ENCODE measurements at regions not wholly inside any gene's neighbourhood (a gene's known extent, or its start where the extent isn't known, plus 50 kb on each side); places are given as distances from the start of the nearest gene placed in this dataset.
"Not testable (repeated sequence)": the region's sequence is repeated elsewhere in the genome, so short reads cannot be mapped to it uniquely, and the experiment has no call there.

GRCh38 chr1:96562094-96562493 is 159.5 kb upstream of the PTBP2 start:
- no peaks in the 10 kb centered on the region for H3K36me3 ChIP-seq (ENCODE audit: control insufficient read depth in 2 of 2, extremely low read depth in 1 of 2, insufficient read depth in 2 of 2, low read length in 2 of 2)
- H3K4me1 ChIP-seq (ENCODE audit: control insufficient read depth, extremely low read depth, insufficient read depth, low read length): peaks cover 13% of the 10 kb centered on the region
- no peaks in the 10 kb centered on the region for H3K27me3 ChIP-seq (ENCODE audit: control insufficient read depth, extremely low read depth, insufficient read depth, low read length)
- H3K4me3 ChIP-seq (ENCODE audit: control insufficient read depth in 2 of 3, extremely low read depth in 1 of 3, insufficient read depth in 2 of 3, low read depth in 1 of 3, low read length in 3 of 3): no peak overlapping the region
- H3K9ac ChIP-seq (ENCODE audit: control insufficient read depth, extremely low read depth, insufficient read depth, low read length): no peak overlapping the region
- dilution Hi-C loops (cut with MboI; ENCODE audit: extremely low pct_ligation_motif_present, low sequenced_read_pairs): no loop called here
- no peak for TF ChIP-seq EZH2 (IDR thresholded peaks at IDR 0.05; ENCODE audit: low read length)
- TF ChIP-seq CTCF (optimal IDR thresholded peaks at IDR 0.05 in 1 of 3, IDR thresholded peaks at IDR 0.05 in 1 of 3, conservative IDR thresholded peaks at IDR 0.05 in 1 of 3; ENCODE audit: extremely low read depth in 1 of 3, insufficient read depth in 2 of 3, low read length in 3 of 3): no peak
- no peaks in the 10 kb centered on the region for H3K79me2 ChIP-seq (ENCODE audit: control insufficient read depth, insufficient read depth, low read length)
- no peaks in the 10 kb centered on the region for H3K9me1 ChIP-seq (ENCODE audit: control insufficient read depth, extremely low read depth, insufficient read depth, low read length)
- H3K9me3 ChIP-seq (ENCODE audit: control insufficient read depth, low read depth, low read length): peaks cover 5% of the 10 kb centered on the region
- H2AFZ ChIP-seq (ENCODE audit: control insufficient read depth, low read length): no peak overlapping the region
- no peak for DNase-seq (ENCODE audit: low read depth, low spot score)
- H4K20me1 ChIP-seq (ENCODE audit: control insufficient read depth, extremely low read depth, insufficient read depth, low read length): no peaks in the 10 kb centered on the region
- no peak for FAIRE-seq
- H3K4me2 ChIP-seq (ENCODE audit: control insufficient read depth, extremely low read depth, insufficient read depth, low read depth, low read length): no peak overlapping the region
- no peak overlapping the region for H3K27ac ChIP-seq (ENCODE audit: control insufficient read depth, insufficient read depth, low read length)

GRCh38 chr1:96564401-96564800 is 157.2 kb upstream of the PTBP2 start:
- H3K9me3 ChIP-seq (ENCODE audit: control insufficient read depth, low read depth, low read length); dilution Hi-C loops (cut with MboI; ENCODE audit: extremely low pct_ligation_motif_present, low sequenced_read_pairs); H3K79me2 ChIP-seq (ENCODE audit: control insufficient read depth, insufficient read depth, low read length); H3K9ac ChIP-seq (ENCODE audit: control insufficient read depth, extremely low read depth, insufficient read depth, low read length); H3K4me2 ChIP-seq (ENCODE audit: control insufficient read depth, extremely low read depth, insufficient read depth, low read depth, low read length); H2AFZ ChIP-seq (ENCODE audit: control insufficient read depth, low read length); H4K20me1 ChIP-seq (ENCODE audit: control insufficient read depth, extremely low read depth, insufficient read depth, low read length); H3K4me3 ChIP-seq (ENCODE audit: control insufficient read depth in 2 of 3, extremely low read depth in 1 of 3, insufficient read depth in 2 of 3, low read depth in 1 of 3, low read length in 3 of 3); FAIRE-seq; H3K9me1 ChIP-seq (ENCODE audit: control insufficient read depth, extremely low read depth, insufficient read depth, low read length); H3K27me3 ChIP-seq (ENCODE audit: control insufficient read depth, extremely low read depth, insufficient read depth, low read length); H3K27ac ChIP-seq (ENCODE audit: control insufficient read depth, insufficient read depth, low read length); H3K36me3 ChIP-seq (ENCODE audit: control insufficient read depth in 2 of 2, extremely low read depth in 1 of 2, insufficient read depth in 2 of 2, low read length in 2 of 2); DNase-seq (ENCODE audit: low read depth, low spot score): not testable (repeated sequence)
- peaks cover 12% of the 10 kb centered on the region for H3K4me1 ChIP-seq (ENCODE audit: control insufficient read depth, extremely low read depth, insufficient read depth, low read length)

GRCh38 chr1:96565546-96565945 is 156.0 kb upstream of the PTBP2 start:
- no peak for TF ChIP-seq CTCF (optimal IDR thresholded peaks at IDR 0.05 in 1 of 3, IDR thresholded peaks at IDR 0.05 in 1 of 3, conservative IDR thresholded peaks at IDR 0.05 in 1 of 3; ENCODE audit: extremely low read depth in 1 of 3, insufficient read depth in 2 of 3, low read length in 3 of 3)
- no peak for TF ChIP-seq EZH2 (IDR thresholded peaks at IDR 0.05; ENCODE audit: low read length)
- no peaks in the 10 kb centered on the region for H3K36me3 ChIP-seq (ENCODE audit: control insufficient read depth in 2 of 2, extremely low read depth in 1 of 2, insufficient read depth in 2 of 2, low read length in 2 of 2)
- peaks cover 4% of the 10 kb centered on the region for H3K4me1 ChIP-seq (ENCODE audit: control insufficient read depth, extremely low read depth, insufficient read depth, low read length)
- H3K4me3 ChIP-seq (ENCODE audit: control insufficient read depth in 2 of 3, extremely low read depth in 1 of 3, insufficient read depth in 2 of 3, low read depth in 1 of 3, low read length in 3 of 3): no peak overlapping the region
- H3K27ac ChIP-seq (ENCODE audit: control insufficient read depth, insufficient read depth, low read length): no peak overlapping the region
- no peak overlapping the region for H3K9ac ChIP-seq (ENCODE audit: control insufficient read depth, extremely low read depth, insufficient read depth, low read length)
- H3K79me2 ChIP-seq (ENCODE audit: control insufficient read depth, insufficient read depth, low read length): no peaks in the 10 kb centered on the region
- H3K4me2 ChIP-seq (ENCODE audit: control insufficient read depth, extremely low read depth, insufficient read depth, low read depth, low read length): no peak overlapping the region
- H2AFZ ChIP-seq (ENCODE audit: control insufficient read depth, low read length): no peak overlapping the region
- FAIRE-seq: no peak
- no peaks in the 10 kb centered on the region for H3K9me1 ChIP-seq (ENCODE audit: control insufficient read depth, extremely low read depth, insufficient read depth, low read length)
- dilution Hi-C loops (cut with MboI; ENCODE audit: extremely low pct_ligation_motif_present, low sequenced_read_pairs): no loop called here
- H4K20me1 ChIP-seq (ENCODE audit: control insufficient read depth, extremely low read depth, insufficient read depth, low read length): no peaks in the 10 kb centered on the region
- H3K27me3 ChIP-seq (ENCODE audit: control insufficient read depth, extremely low read depth, insufficient read depth, low read length): no peaks in the 10 kb centered on the region
- DNase-seq (ENCODE audit: low read depth, low spot score): no peak
- peaks cover 5% of the 10 kb centered on the region for H3K9me3 ChIP-seq (ENCODE audit: control insufficient read depth, low read depth, low read length)

Data from keratinocyte (primary cell).